ENCODE measurements at regions not wholly inside any gene's neighbourhood (a gene's known extent, or its start where the extent isn't known, plus 50 kb on each side); places are given as distances from the start of the nearest gene placed in this dataset.

DNA sequence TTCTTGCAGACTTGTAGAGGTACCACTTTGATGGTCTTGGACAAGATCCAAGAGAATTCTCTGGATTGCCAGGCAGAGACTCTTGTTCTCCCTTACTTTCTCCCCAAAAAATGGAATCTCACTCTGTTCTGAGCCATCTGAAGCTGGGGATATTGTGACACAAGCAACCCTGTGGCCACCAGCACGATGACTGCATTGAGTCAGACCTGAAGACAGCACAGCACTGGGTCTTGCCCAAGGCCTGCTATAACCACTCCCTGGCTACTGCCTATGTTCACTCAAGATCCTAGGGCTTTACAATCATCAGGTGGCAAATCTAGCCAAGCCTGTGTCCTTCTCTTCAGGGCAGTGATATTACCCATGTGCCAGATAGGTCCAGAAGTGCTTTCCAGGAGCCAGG, 202.5 kb upstream of the SERP2 start:
- TF ChIP-seq, protein P1, sequence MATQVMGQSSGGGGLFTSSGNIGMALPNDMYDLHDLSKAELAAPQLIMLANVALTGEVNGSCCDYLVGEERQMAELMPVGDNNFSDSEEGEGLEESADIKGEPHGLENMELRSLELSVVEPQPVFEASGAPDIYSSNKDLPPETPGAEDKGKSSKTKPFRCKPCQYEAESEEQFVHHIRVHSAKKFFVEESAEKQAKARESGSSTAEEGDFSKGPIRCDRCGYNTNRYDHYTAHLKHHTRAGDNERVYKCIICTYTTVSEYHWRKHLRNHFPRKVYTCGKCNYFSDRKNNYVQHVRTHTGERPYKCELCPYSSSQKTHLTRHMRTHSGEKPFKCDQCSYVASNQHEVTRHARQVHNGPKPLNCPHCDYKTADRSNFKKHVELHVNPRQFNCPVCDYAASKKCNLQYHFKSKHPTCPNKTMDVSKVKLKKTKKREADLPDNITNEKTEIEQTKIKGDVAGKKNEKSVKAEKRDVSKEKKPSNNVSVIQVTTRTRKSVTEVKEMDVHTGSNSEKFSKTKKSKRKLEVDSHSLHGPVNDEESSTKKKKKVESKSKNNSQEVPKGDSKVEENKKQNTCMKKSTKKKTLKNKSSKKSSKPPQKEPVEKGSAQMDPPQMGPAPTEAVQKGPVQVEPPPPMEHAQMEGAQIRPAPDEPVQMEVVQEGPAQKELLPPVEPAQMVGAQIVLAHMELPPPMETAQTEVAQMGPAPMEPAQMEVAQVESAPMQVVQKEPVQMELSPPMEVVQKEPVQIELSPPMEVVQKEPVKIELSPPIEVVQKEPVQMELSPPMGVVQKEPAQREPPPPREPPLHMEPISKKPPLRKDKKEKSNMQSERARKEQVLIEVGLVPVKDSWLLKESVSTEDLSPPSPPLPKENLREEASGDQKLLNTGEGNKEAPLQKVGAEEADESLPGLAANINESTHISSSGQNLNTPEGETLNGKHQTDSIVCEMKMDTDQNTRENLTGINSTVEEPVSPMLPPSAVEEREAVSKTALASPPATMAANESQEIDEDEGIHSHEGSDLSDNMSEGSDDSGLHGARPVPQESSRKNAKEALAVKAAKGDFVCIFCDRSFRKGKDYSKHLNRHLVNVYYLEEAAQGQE (IDR thresholded peaks at IDR 0.05; ENCODE audit: insufficient read depth in 1 of 2, low read depth in 2 of 2, low read length in 2 of 2): no peak
- TF ChIP-seq POLR2AphosphoS5 (IDR thresholded peaks at IDR 0.05; ENCODE audit: low read depth, low read length) (no peak), TAF1 (IDR thresholded peaks at IDR 0.05; ENCODE audit: borderline replicate concordance, insufficient read depth, low read length) (no peak), SIN3A (IDR thresholded peaks at IDR 0.05; ENCODE audit: borderline replicate concordance, insufficient read depth, low read length) (no peak)

Measured in PFSK-1 (cell line).